GM12891 (cell line): ENCODE measurements at regions not wholly inside any gene's neighbourhood (a gene's known extent, or its start where the extent isn't known, plus 50 kb on each side); places are given as distances from the start of the nearest gene placed in this dataset.

Experiments used
- POLR2A ChIP-seq: IDR thresholded peaks from 2 replicates; pipeline ENCODE4 v1.6.1; 2011; ENCODE audit warnings: low read depth, low read length, control low read depth
- POLR2AphosphoS5 ChIP-seq: IDR thresholded peaks from 2 replicates; pipeline ENCODE4 v1.6.1; 2011; ENCODE audit warnings: low read depth, low read length, control low read depth

GRCh38 chr4:128596115-128596514 lies 213.4 kb upstream of the JADE1 start:
- no peak for TF ChIP-seq POLR2AphosphoS5
- no peak for TF ChIP-seq POLR2A
